SK-N-SH (cell line): ENCODE measurements at regions not wholly inside any gene's neighbourhood (a gene's known extent, or its start where the extent isn't known, plus 50 kb on each side); places are given as distances from the start of the nearest gene placed in this dataset.

Source experiments
- ELF1 ChIP-seq: IDR thresholded peaks from 2 replicates; pipeline ENCODE4 v1.4.0; 2012
- EP300 ChIP-seq, 2 experiments: IDR thresholded peaks; 2 replicates each; pipeline versions ENCODE4 v1.4.0 to v1.6.1; 2012; ENCODE audit warnings: borderline replicate concordance in 1 of 2, low read depth in 1 of 2, low read length in 1 of 2
- FOSL2 ChIP-seq: IDR thresholded peaks from 2 replicates; pipeline ENCODE4 v1.4.0; 2012; ENCODE audit warnings: low read depth, mild to moderate bottlenecking, moderate library complexity, borderline replicate concordance
- JUND ChIP-seq: IDR thresholded peaks from 2 replicates; pipeline ENCODE4 v1.4.0; 2012
- POLR2AphosphoS5 ChIP-seq: IDR thresholded peaks from 2 replicates; pipeline ENCODE4 v1.6.1; 2012; ENCODE audit warnings: low read depth, low read length
- RAD21 ChIP-seq: IDR thresholded peaks from 2 replicates; pipeline ENCODE4 v1.6.1; 2012; ENCODE audit warnings: mild to moderate bottlenecking, low read length
- SIN3A ChIP-seq: IDR thresholded peaks from 2 replicates; pipeline ENCODE4 v1.6.1; 2012; ENCODE audit warnings: low read depth, mild to moderate bottlenecking, low read length, moderate library complexity, borderline replicate concordance
- TCF12 ChIP-seq: IDR thresholded peaks from 2 replicates; pipeline ENCODE4 v1.4.0; 2012
- TF ChIP-seq, protein P1 (sequence below): fragments of 200-600 bp; sonication (generic); IDR thresholded peaks from 2 replicates; pipeline ENCODE4 v1.6.1; 2017; ENCODE audit warnings: antibody characterized with exemption, mild to moderate bottlenecking, moderate library complexity
- TF ChIP-seq, protein P2 (sequence below): IDR thresholded peaks from 2 replicates; pipeline ENCODE4 v1.6.1; 2012; ENCODE audit warnings: mild to moderate bottlenecking, low read depth, low read length, moderate library complexity

DNA sequence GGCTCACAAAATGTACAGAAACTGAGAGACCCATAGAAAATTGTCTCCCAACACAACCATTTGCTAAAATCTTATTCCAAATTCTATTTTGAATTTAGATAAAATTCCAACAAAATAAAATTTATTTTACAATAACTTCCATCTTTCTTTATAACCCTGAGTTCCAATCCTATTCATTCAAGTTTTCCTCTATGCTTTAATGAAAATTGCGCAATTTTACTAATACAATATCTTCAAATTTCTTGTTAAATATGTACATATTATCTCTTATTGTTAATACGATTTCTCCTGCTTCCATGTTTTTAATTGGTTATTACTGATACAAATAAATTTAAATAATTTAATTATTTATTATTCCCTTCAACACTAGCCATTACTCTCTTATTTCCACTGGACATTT lies 645.2 kb upstream of the COBL start:
- TF ChIP-seq, protein P1, sequence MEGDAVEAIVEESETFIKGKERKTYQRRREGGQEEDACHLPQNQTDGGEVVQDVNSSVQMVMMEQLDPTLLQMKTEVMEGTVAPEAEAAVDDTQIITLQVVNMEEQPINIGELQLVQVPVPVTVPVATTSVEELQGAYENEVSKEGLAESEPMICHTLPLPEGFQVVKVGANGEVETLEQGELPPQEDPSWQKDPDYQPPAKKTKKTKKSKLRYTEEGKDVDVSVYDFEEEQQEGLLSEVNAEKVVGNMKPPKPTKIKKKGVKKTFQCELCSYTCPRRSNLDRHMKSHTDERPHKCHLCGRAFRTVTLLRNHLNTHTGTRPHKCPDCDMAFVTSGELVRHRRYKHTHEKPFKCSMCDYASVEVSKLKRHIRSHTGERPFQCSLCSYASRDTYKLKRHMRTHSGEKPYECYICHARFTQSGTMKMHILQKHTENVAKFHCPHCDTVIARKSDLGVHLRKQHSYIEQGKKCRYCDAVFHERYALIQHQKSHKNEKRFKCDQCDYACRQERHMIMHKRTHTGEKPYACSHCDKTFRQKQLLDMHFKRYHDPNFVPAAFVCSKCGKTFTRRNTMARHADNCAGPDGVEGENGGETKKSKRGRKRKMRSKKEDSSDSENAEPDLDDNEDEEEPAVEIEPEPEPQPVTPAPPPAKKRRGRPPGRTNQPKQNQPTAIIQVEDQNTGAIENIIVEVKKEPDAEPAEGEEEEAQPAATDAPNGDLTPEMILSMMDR: no peak
- TF ChIP-seq, protein P2, sequence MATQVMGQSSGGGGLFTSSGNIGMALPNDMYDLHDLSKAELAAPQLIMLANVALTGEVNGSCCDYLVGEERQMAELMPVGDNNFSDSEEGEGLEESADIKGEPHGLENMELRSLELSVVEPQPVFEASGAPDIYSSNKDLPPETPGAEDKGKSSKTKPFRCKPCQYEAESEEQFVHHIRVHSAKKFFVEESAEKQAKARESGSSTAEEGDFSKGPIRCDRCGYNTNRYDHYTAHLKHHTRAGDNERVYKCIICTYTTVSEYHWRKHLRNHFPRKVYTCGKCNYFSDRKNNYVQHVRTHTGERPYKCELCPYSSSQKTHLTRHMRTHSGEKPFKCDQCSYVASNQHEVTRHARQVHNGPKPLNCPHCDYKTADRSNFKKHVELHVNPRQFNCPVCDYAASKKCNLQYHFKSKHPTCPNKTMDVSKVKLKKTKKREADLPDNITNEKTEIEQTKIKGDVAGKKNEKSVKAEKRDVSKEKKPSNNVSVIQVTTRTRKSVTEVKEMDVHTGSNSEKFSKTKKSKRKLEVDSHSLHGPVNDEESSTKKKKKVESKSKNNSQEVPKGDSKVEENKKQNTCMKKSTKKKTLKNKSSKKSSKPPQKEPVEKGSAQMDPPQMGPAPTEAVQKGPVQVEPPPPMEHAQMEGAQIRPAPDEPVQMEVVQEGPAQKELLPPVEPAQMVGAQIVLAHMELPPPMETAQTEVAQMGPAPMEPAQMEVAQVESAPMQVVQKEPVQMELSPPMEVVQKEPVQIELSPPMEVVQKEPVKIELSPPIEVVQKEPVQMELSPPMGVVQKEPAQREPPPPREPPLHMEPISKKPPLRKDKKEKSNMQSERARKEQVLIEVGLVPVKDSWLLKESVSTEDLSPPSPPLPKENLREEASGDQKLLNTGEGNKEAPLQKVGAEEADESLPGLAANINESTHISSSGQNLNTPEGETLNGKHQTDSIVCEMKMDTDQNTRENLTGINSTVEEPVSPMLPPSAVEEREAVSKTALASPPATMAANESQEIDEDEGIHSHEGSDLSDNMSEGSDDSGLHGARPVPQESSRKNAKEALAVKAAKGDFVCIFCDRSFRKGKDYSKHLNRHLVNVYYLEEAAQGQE: no peak
- TF ChIP-seq SIN3A: no peak
- TF ChIP-seq JUND: no peak
- TF ChIP-seq RAD21: no peak
- TF ChIP-seq FOSL2: no peak
- no peak for TF ChIP-seq ELF1
- TF ChIP-seq POLR2AphosphoS5: no peak
- TF ChIP-seq TCF12: no peak
- TF ChIP-seq EP300 (IDR thresholded peaks at IDR 0.05; ENCODE audit: borderline replicate concordance in 1 of 2, low read depth in 1 of 2, low read length in 1 of 2): no peak
